A673 (cell line): ENCODE measurements at regions not wholly inside any gene's neighbourhood (a gene's known extent, or its start where the extent isn't known, plus 50 kb on each side); places are given as distances from the start of the nearest gene placed in this dataset.
A peak's percentile ranks its signal among the peaks of the same experiment; 100 is the strongest.
"Not testable (repeated sequence)": the region's sequence is repeated elsewhere in the genome, so short reads cannot be mapped to it uniquely, and the experiment has no call there.

Experiments used
- BruUV-seq: library from RNA; stranded (reverse); fragments of 400-500 nt; replicated peaks from 2 replicates; lab custom pipeline; 2021; lab: Mats Ljungman, UMichigan
- CTCF ChIA-PET: fragments of 300-600 bp; sonication (Branson Sonifier 250); formaldehyde crosslinking; loops from one replicate; lab custom pipeline; 2022; ENCODE audit warnings: antibody characterized with exemption; lab: Charles Lee
- POLR2A ChIA-PET: fragments of 300-600 bp; sonication (Branson Sonifier 250); formaldehyde crosslinking; loops from one replicate; lab custom pipeline; 2022; ENCODE audit warnings: antibody characterized with exemption; ENCODE audit not compliant: low non-redundant PET; lab: Charles Lee
- DNase-seq: peaks from one replicate; pipeline ENCODE4 v3.0.0-alpha.2; 2015; ENCODE audit warnings: low spot score
- H3K27ac ChIP-seq: fragments of 200-600 bp; sonication (generic); 2 replicates; pipeline ENCODE4 v1.5.1; 2016; ENCODE audit warnings: mixed run types, low read depth, mild to moderate bottlenecking, mixed read lengths, antibody characterized with exemption, low read length; ENCODE audit not compliant: poor library complexity, severe bottlenecking
- H3K27me3 ChIP-seq: fragments of 200-600 bp; sonication (generic); replicated peaks from 2 replicates; pipeline ENCODE4 v1.6.1; 2017; ENCODE audit warnings: mixed run types, low read depth, mild to moderate bottlenecking, mixed read lengths, antibody characterized with exemption, low read length; ENCODE audit not compliant: insufficient read depth, poor library complexity
- H3K36me3 ChIP-seq: fragments of 200-600 bp; sonication (generic); 2 replicates; pipeline ENCODE4 v1.6.1; 2016; ENCODE audit warnings: mixed run types, mild to moderate bottlenecking, mixed read lengths, antibody characterized with exemption, low read length; ENCODE audit not compliant: insufficient read depth, poor library complexity, severe bottlenecking
- H3K4me1 ChIP-seq: fragments of 200-600 bp; sonication (generic); 2 replicates; pipeline ENCODE4 v1.6.1; 2017; ENCODE audit warnings: mixed run types, mild to moderate bottlenecking, mixed read lengths, antibody characterized with exemption, low read length; ENCODE audit not compliant: insufficient read depth, poor library complexity, severe bottlenecking
- H3K4me3 ChIP-seq: fragments of 200-600 bp; sonication (generic); 2 replicates; pipeline ENCODE4 v1.5.1; 2016; ENCODE audit warnings: low read depth, mixed run types, mild to moderate bottlenecking, mixed read lengths, low read length; ENCODE audit not compliant: poor library complexity, severe bottlenecking
- H3K9me3 ChIP-seq: fragments of 200-600 bp; sonication (generic); 2 replicates; pipeline ENCODE4 v1.6.1; 2016; ENCODE audit warnings: mixed run types, low read depth, mild to moderate bottlenecking, mixed read lengths, antibody characterized with exemption, low read length; ENCODE audit not compliant: poor library complexity, severe bottlenecking
- CTCF ChIP-seq: fragments of 300-800, 200-600 bp; sonication (generic); conservative IDR thresholded peaks from 2 replicates; pipeline ENCODE4 v1.5.1; 2017; ENCODE audit warnings: low read depth, mild to moderate bottlenecking, antibody characterized with exemption, low read length, moderate library complexity, mixed read lengths
- EZH2 ChIP-seq: fragments of 200-600 bp; sonication (generic); IDR thresholded peaks from 2 replicates; pipeline ENCODE4 v1.6.1; 2017; ENCODE audit warnings: borderline replicate concordance, low read depth, mild to moderate bottlenecking, mixed read lengths, antibody characterized with exemption, low read length; ENCODE audit not compliant: poor library complexity, severe bottlenecking
- intact Hi-C: fragments of 100-400 bp; cut with micrococcal nuclease; formaldehyde crosslinking; loops from one replicate; pipeline ENCODE4 v1.10.0; 2022; ENCODE audit not compliant: unreplicated experiment

GRCh38 chr6:21935561-21936028, 342.0 kb downstream of the SOX4 start:
- Histone ChIP-seq H3K36me3 (no peaks in the 10 kb centered on the region), H3K27ac (no peak overlapping the region), H3K4me1 (no peaks in the 10 kb centered on the region), H3K27me3 (no peaks in the 10 kb centered on the region), H3K9me3 (no peaks in the 10 kb centered on the region), H3K4me3 (no peak overlapping the region)
- BruUV-seq = no TSS peak
- peak; percentile 64 for DNase-seq
- intact Hi-C loops = loop anchor here (2.0 to 10.0 kb wide), 3 partner anchors 111 to 339 kb away; no protein-coding TSS in a partner anchor
- CTCF ChIA-PET = no interaction called here
- POLR2A ChIA-PET = no interaction called here
- TF ChIP-seq CTCF = peak; percentile 73
- TF ChIP-seq EZH2 = no peak

- no peak for TF ChIP-seq EZH2
- TF ChIP-seq CTCF = peak; percentile 32; the same call in 1 of the 2 replicates
- no peak overlapping the region for H3K27ac ChIP-seq
- H3K9me3 ChIP-seq = no peaks in the 10 kb centered on the region
- CTCF ChIA-PET = no interaction called here
- peaks cover 7% of the 10 kb centered on the region for H3K4me1 ChIP-seq
- no TSS peak for BruUV-seq
- intact Hi-C loops = loop anchor here (10.0 kb wide), 2 partner anchors 113 to 193 kb away; no protein-coding TSS in a partner anchor
- DNase-seq = no peak
- no peaks in the 10 kb centered on the region for H3K36me3 ChIP-seq
- POLR2A ChIA-PET = no interaction called here
- H3K27me3 ChIP-seq = no peaks in the 10 kb centered on the region
- no peak overlapping the region for H3K4me3 ChIP-seq
These were observed 343.9 kb downstream of the SOX4 start for GRCh38 chr6:21937466-21937865.

GRCh38 chr6:21939066-21939465, 345.5 kb downstream of the SOX4 start:
- H3K27me3 ChIP-seq, DNase-seq, H3K4me3 ChIP-seq, H3K9me3 ChIP-seq, H3K27ac ChIP-seq, H3K36me3 ChIP-seq, POLR2A ChIA-PET, CTCF ChIA-PET, BruUV-seq: not testable (repeated sequence)
- intact Hi-C loops = loop anchor here (10.0 kb wide), 2 partner anchors 114 to 194 kb away; no protein-coding TSS in a partner anchor
- H3K4me1 ChIP-seq = peaks cover 18% of the 10 kb centered on the region

GRCh38 chr6:21941926-21942325, 348.4 kb downstream of the SOX4 start:
- intact Hi-C loops = no loop called here
- ChIA-PET POLR2A (no interaction called here), CTCF (no interaction called here)
- H3K9me3 ChIP-seq = no peaks in the 10 kb centered on the region
- no peaks in the 10 kb centered on the region for H3K36me3 ChIP-seq
- TF ChIP-seq EZH2 (no peak), CTCF (no peak)
- no TSS peak for BruUV-seq
- no peak overlapping the region for H3K4me3 ChIP-seq
- no peak for DNase-seq
- H3K27ac ChIP-seq = peak overlapping the region; percentile 9
- H3K27me3 ChIP-seq = no peaks in the 10 kb centered on the region
- H3K4me1 ChIP-seq = peaks cover 28% of the 10 kb centered on the region
